ENCODE measurements at regions not wholly inside any gene's neighbourhood (a gene's known extent, or its start where the extent isn't known, plus 50 kb on each side); places are given as distances from the start of the nearest gene placed in this dataset.

GRCh38 chr5:91283326-91283725, 99.8 kb downstream of the ARRDC3 start:
- TF ChIP-seq CTCF (IDR thresholded peaks at IDR 0.05; ENCODE audit: low read length) (no peak), EZH2 (IDR thresholded peaks at IDR 0.05; ENCODE audit: borderline replicate concordance, low read length) (no peak)

Measured in OCI-LY1 (cell line).